Calu3 (cell line): ENCODE measurements at regions not wholly inside any gene's neighbourhood (a gene's known extent, or its start where the extent isn't known, plus 50 kb on each side); places are given as distances from the start of the nearest gene placed in this dataset.

Source experiments
- BruUV-seq: library from RNA; stranded (reverse); fragments of 400-500 nt; replicated peaks from 2 replicates; lab custom pipeline; 2021; lab: Mats Ljungman, UMichigan
- CTCF ChIA-PET: fragments of 300-600 bp; sonication (Branson Sonifier 250); formaldehyde crosslinking; loops from one replicate; lab custom pipeline; 2022; ENCODE audit warnings: antibody characterized with exemption; lab: Charles Lee
- DNase-seq: peaks from one replicate; pipeline ENCODE4 v3.0.0; 2022
- H3K27ac Mint-ChIP-seq: one replicate; pipeline ENCODE4 v1.8.0; 2022; ENCODE audit warnings: mixed read lengths; ENCODE audit not compliant: unreplicated experiment
- H3K27me3 Mint-ChIP-seq: one replicate; pipeline ENCODE4 v1.8.0; 2022; ENCODE audit warnings: mixed read lengths; ENCODE audit not compliant: unreplicated experiment
- H3K36me3 Mint-ChIP-seq: one replicate; pipeline ENCODE4 v1.8.0; 2022; ENCODE audit warnings: mild to moderate bottlenecking, moderate library complexity, mixed read lengths; ENCODE audit not compliant: insufficient read depth, unreplicated experiment
- H3K4me1 Mint-ChIP-seq: one replicate; pipeline ENCODE4 v1.8.0; 2022; ENCODE audit warnings: mild to moderate bottlenecking, low read depth, mixed read lengths; ENCODE audit not compliant: unreplicated experiment
- H3K4me3 Mint-ChIP-seq: one replicate; pipeline ENCODE4 v1.8.0; 2022; ENCODE audit warnings: mild to moderate bottlenecking, low read depth, moderate library complexity, mixed read lengths; ENCODE audit not compliant: unreplicated experiment
- H3K9me3 Mint-ChIP-seq: one replicate; pipeline ENCODE4 v1.8.0; 2022; ENCODE audit warnings: low read depth, mixed read lengths; ENCODE audit not compliant: unreplicated experiment
- CTCF ChIP-seq: fragments of 200-600 bp; IDR thresholded peaks from one replicate; pipeline ENCODE4 v1.8.0; 2022; ENCODE audit warnings: antibody characterized with exemption; ENCODE audit not compliant: unreplicated experiment
- intact Hi-C: fragments of 100-400 bp; cut with micrococcal nuclease; formaldehyde crosslinking; loops from one replicate; pipeline ENCODE4 v1.10.0; 2022; ENCODE audit not compliant: unreplicated experiment

- intact Hi-C loops, result no loop called here
- Mint-ChIP-seq H3K4me1 (no peaks in the 10 kb centered on the region), H3K9me3 (peaks cover 4% of the 10 kb centered on the region), H3K36me3 (no peaks in the 10 kb centered on the region), H3K27ac (no peak overlapping the region), H3K4me3 (no peak overlapping the region), H3K27me3 (no peaks in the 10 kb centered on the region)
- CTCF ChIA-PET, result no interaction called here
- no peak for DNase-seq
- no TSS peak for BruUV-seq
- no peak for TF ChIP-seq CTCF
These were observed 251.6 kb downstream of the ADGRA3 start for GRCh38 chr4:22264261-22264660.

- CTCF ChIA-PET, result no interaction called here
These were observed 262.4 kb downstream of the ADGRA3 start for GRCh38 chr4:22253431-22253830.

GRCh38 chr4:22246847-22247246, 269.0 kb downstream of the ADGRA3 start:
- intact Hi-C loops, result no loop called here
- no peak overlapping the region for H3K4me3 Mint-ChIP-seq
- peaks cover 13% of the 10 kb centered on the region for H3K27me3 Mint-ChIP-seq
- BruUV-seq, result no TSS peak
- no peaks in the 10 kb centered on the region for H3K4me1 Mint-ChIP-seq
- H3K9me3 Mint-ChIP-seq, result no peaks in the 10 kb centered on the region
- no peak overlapping the region for H3K27ac Mint-ChIP-seq
- DNase-seq, result no peak
- no peaks in the 10 kb centered on the region for H3K36me3 Mint-ChIP-seq
- CTCF ChIA-PET, result no interaction called here
- TF ChIP-seq CTCF, result no peak

More at GRCh38 chr4:22253431-22253830, 262.4 kb downstream of the ADGRA3 start:
- H3K36me3 Mint-ChIP-seq, result no peaks in the 10 kb centered on the region
- intact Hi-C loops, result no loop called here
- no peak overlapping the region for H3K27ac Mint-ChIP-seq
- H3K9me3 Mint-ChIP-seq, result no peaks in the 10 kb centered on the region
- TF ChIP-seq CTCF, result no peak
- no peaks in the 10 kb centered on the region for H3K4me1 Mint-ChIP-seq
- no peak overlapping the region for H3K4me3 Mint-ChIP-seq
- H3K27me3 Mint-ChIP-seq, result peaks cover 14% of the 10 kb centered on the region
- no peak for DNase-seq
- BruUV-seq, result no TSS peak

GRCh38 chr4:22245294-22245693, 270.6 kb downstream of the ADGRA3 start:
- TF ChIP-seq CTCF, result no peak
- no peak overlapping the region for H3K27ac Mint-ChIP-seq
- BruUV-seq, result no TSS peak
- CTCF ChIA-PET, result no interaction called here
- H3K4me1 Mint-ChIP-seq, result no peaks in the 10 kb centered on the region
- no peaks in the 10 kb centered on the region for H3K9me3 Mint-ChIP-seq
- intact Hi-C loops, result no loop called here
- no peak for DNase-seq
- no peaks in the 10 kb centered on the region for H3K27me3 Mint-ChIP-seq
- H3K36me3 Mint-ChIP-seq, result no peaks in the 10 kb centered on the region
- H3K4me3 Mint-ChIP-seq, result no peak overlapping the region
